ENCODE measurements at regions not wholly inside any gene's neighbourhood (a gene's known extent, or its start where the extent isn't known, plus 50 kb on each side); places are given as distances from the start of the nearest gene placed in this dataset.
A peak's percentile ranks its signal among the peaks of the same experiment; 100 is the strongest.
"Not testable (repeated sequence)": the region's sequence is repeated elsewhere in the genome, so short reads cannot be mapped to it uniquely, and the experiment has no call there.

GRCh38 chr13:110989331-110989730, 74.5 kb upstream of the ANKRD10 start:
- Mint-ChIP-seq H3K4me3 (no peak overlapping the region), H3K9me3 (no peaks in the 10 kb centered on the region), H3K27me3 (peaks cover 40% of the 10 kb centered on the region), H3K4me1 (no peaks in the 10 kb centered on the region), H3K27ac (no peak overlapping the region), H3K36me3 (ENCODE audit: low read depth) (no peaks in the 10 kb centered on the region)
- ChIA-PET POLR2A (no interaction called here), CTCF (no interaction called here)
- no peak for DNase-seq

- H3K9me3 Mint-ChIP-seq, result no peaks in the 10 kb centered on the region
- ChIA-PET CTCF (interaction anchor here (0.9 to 1.0 kb wide), 2 partner anchors 21 to 83 kb away, joined by 3 read pairs; no protein-coding TSS in a partner anchor), POLR2A (interaction anchor here (1.3 kb wide), 1 partner anchor 25 kb away, joined by 4 read pairs; no protein-coding TSS in a partner anchor)
- no peak overlapping the region for H3K27ac Mint-ChIP-seq
- DNase-seq, result no peak
- peaks cover 54% of the 10 kb centered on the region for H3K27me3 Mint-ChIP-seq
- H3K4me3 Mint-ChIP-seq, result no peak overlapping the region
- H3K4me1 Mint-ChIP-seq, result no peaks in the 10 kb centered on the region
- H3K36me3 Mint-ChIP-seq (ENCODE audit: low read depth), result no peaks in the 10 kb centered on the region
Measured at GRCh38 chr13:110985541-110985940, 70.7 kb upstream of the ANKRD10 start.

GRCh38 chr13:110984798-110985197, 69.9 kb upstream of the ANKRD10 start:
- no peak overlapping the region for H3K27ac Mint-ChIP-seq
- POLR2A ChIA-PET, result interaction anchor here (1.3 kb wide), 1 partner anchor 26 kb away, joined by 4 read pairs; no protein-coding TSS in a partner anchor
- no peak overlapping the region for H3K4me3 Mint-ChIP-seq
- CTCF ChIA-PET, result interaction anchor here (1.0 kb wide), 1 partner anchor 83 kb away, joined by 3 read pairs; no protein-coding TSS in a partner anchor
- H3K9me3 Mint-ChIP-seq, result no peaks in the 10 kb centered on the region
- H3K36me3 Mint-ChIP-seq (ENCODE audit: low read depth), result no peaks in the 10 kb centered on the region
- no peak for DNase-seq
- peaks cover 56% of the 10 kb centered on the region for H3K27me3 Mint-ChIP-seq
- H3K4me1 Mint-ChIP-seq, result no peaks in the 10 kb centered on the region

GRCh38 chr13:110984381-110984780, 69.5 kb upstream of the ANKRD10 start:
- ChIA-PET POLR2A (no interaction called here), CTCF (no interaction called here)
- no peak for DNase-seq
- peaks cover 54% of the 10 kb centered on the region for H3K27me3 Mint-ChIP-seq
- H3K4me1 Mint-ChIP-seq, result no peaks in the 10 kb centered on the region
- no peaks in the 10 kb centered on the region for H3K36me3 Mint-ChIP-seq (ENCODE audit: low read depth)
- no peak overlapping the region for H3K27ac Mint-ChIP-seq
- no peaks in the 10 kb centered on the region for H3K9me3 Mint-ChIP-seq
- no peak overlapping the region for H3K4me3 Mint-ChIP-seq

DNA sequence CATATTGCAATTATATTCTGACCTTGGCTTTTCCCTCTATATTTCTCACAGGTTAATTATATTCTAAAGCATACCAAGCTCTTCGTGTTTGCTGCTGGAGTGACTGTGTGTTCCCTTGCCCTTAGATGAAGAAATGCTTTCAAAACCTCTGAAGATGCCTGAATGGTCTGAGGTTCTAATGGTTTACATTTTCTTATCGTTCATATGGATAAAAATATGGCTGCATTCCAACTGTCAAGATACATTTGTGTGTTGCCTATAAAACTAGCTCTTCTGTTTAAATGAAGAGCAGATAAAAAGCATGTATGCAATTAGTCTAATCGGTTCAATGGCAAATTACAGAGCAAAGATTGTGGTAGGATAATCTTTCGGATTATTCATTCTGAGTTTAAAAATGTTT, 68.4 kb upstream of the ANKRD10 start:
- ChIA-PET CTCF (no interaction called here), POLR2A (no interaction called here)
- Mint-ChIP-seq H3K4me1 (no peaks in the 10 kb centered on the region), H3K27ac (no peak overlapping the region), H3K4me3 (no peak overlapping the region), H3K9me3 (no peaks in the 10 kb centered on the region), H3K27me3 (peaks cover 61% of the 10 kb centered on the region), H3K36me3 (ENCODE audit: low read depth) (no peaks in the 10 kb centered on the region)
- DNase-seq, result no peak

- H3K4me3 Mint-ChIP-seq, result no peak overlapping the region
- POLR2A ChIA-PET, result no interaction called here
Measured at GRCh38 chr13:110981379-110981778, 66.5 kb upstream of the ANKRD10 start.

GRCh38 chr13:110980921-110981320, 66.1 kb upstream of the ANKRD10 start:
- Mint-ChIP-seq H3K27ac (no peak overlapping the region), H3K36me3 (ENCODE audit: low read depth) (peaks cover 11% of the 10 kb centered on the region), H3K27me3 (peaks cover 60% of the 10 kb centered on the region), H3K4me3 (no peak overlapping the region), H3K4me1 (no peaks in the 10 kb centered on the region), H3K9me3 (peaks cover 11% of the 10 kb centered on the region)
- no peak for DNase-seq
- CTCF ChIA-PET, result no interaction called here
- POLR2A ChIA-PET, result interaction anchor here (0.9 kb wide), 1 partner anchor 66 kb away, joined by 3 read pairs; the partner anchor contains the start of gene ANKRD10

More at GRCh38 chr13:110981379-110981778, 66.5 kb upstream of the ANKRD10 start:
- Mint-ChIP-seq H3K27ac (no peak overlapping the region), H3K36me3 (ENCODE audit: low read depth) (peaks cover 7% of the 10 kb centered on the region), H3K4me1 (no peaks in the 10 kb centered on the region), H3K27me3 (peaks cover 56% of the 10 kb centered on the region), H3K9me3 (peaks cover 11% of the 10 kb centered on the region)
- no peak for DNase-seq
- CTCF ChIA-PET, result no interaction called here

- H3K4me1 Mint-ChIP-seq, result not testable (repeated sequence)
Measured at GRCh38 chr13:110979149-110979548, 64.3 kb upstream of the ANKRD10 start.

GRCh38 chr13:110978390-110978789, 63.5 kb upstream of the ANKRD10 start:
- no peak overlapping the region for H3K4me3 Mint-ChIP-seq

More at GRCh38 chr13:110979149-110979548, 64.3 kb upstream of the ANKRD10 start:
- Mint-ChIP-seq H3K27me3 (peaks cover 62% of the 10 kb centered on the region), H3K9me3 (peaks cover 11% of the 10 kb centered on the region), H3K36me3 (ENCODE audit: low read depth) (peaks cover 21% of the 10 kb centered on the region)
- H3K4me3 Mint-ChIP-seq, POLR2A ChIA-PET, CTCF ChIA-PET, DNase-seq, H3K27ac Mint-ChIP-seq: not testable (repeated sequence)

DNA sequence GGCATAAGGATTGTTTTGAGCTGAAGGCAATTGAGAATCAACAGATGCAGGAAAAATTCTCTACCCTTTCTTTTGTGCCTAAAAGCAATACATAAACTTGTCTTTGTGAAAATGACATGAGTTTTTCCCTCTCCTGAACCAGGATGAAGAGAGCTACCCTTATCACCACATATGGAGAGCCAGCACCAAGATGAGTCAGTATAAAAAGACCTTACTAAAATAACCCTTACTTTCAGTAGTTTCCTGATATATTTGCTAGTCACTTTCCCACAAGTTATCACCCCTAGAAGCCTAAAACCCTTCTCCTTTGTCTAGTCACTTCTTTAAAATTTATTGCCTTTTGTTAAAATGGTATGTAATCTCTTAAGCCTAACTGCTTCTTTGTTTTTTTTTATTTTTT, 61.9 kb upstream of the ANKRD10 start:
- Mint-ChIP-seq H3K36me3 (ENCODE audit: low read depth) (peaks cover 33% of the 10 kb centered on the region), H3K27ac (no peak overlapping the region), H3K4me3 (no peak overlapping the region), H3K4me1 (no peaks in the 10 kb centered on the region), H3K9me3 (peaks cover 19% of the 10 kb centered on the region), H3K27me3 (peaks cover 65% of the 10 kb centered on the region)
- CTCF ChIA-PET, result interaction anchor here (1.3 kb wide), 1 partner anchor 91 kb away, joined by 3 read pairs; no protein-coding TSS in a partner anchor
- POLR2A ChIA-PET, result no interaction called here
- no peak for DNase-seq

More at GRCh38 chr13:110978390-110978789, 63.5 kb upstream of the ANKRD10 start:
- CTCF ChIA-PET, result no interaction called here
- H3K36me3 Mint-ChIP-seq (ENCODE audit: low read depth), result peaks cover 24% of the 10 kb centered on the region
- H3K4me1 Mint-ChIP-seq, result no peaks in the 10 kb centered on the region
- peaks cover 12% of the 10 kb centered on the region for H3K9me3 Mint-ChIP-seq
- DNase-seq, result no peak
- H3K27me3 Mint-ChIP-seq, result peaks cover 60% of the 10 kb centered on the region
- H3K27ac Mint-ChIP-seq, result no peak overlapping the region
- POLR2A ChIA-PET, result no interaction called here

- ChIA-PET POLR2A (no interaction called here), CTCF (no interaction called here)
- H3K9me3 Mint-ChIP-seq, result peaks cover 38% of the 10 kb centered on the region
- no peak overlapping the region for H3K4me3 Mint-ChIP-seq
- no peak for DNase-seq
- no peaks in the 10 kb centered on the region for H3K4me1 Mint-ChIP-seq
- peaks cover 49% of the 10 kb centered on the region for H3K27me3 Mint-ChIP-seq
- no peak overlapping the region for H3K27ac Mint-ChIP-seq
- peaks cover 48% of the 10 kb centered on the region for H3K36me3 Mint-ChIP-seq (ENCODE audit: low read depth)
Measured at GRCh38 chr13:110973007-110973700, 58.3 kb upstream of the ANKRD10 start.

DNA sequence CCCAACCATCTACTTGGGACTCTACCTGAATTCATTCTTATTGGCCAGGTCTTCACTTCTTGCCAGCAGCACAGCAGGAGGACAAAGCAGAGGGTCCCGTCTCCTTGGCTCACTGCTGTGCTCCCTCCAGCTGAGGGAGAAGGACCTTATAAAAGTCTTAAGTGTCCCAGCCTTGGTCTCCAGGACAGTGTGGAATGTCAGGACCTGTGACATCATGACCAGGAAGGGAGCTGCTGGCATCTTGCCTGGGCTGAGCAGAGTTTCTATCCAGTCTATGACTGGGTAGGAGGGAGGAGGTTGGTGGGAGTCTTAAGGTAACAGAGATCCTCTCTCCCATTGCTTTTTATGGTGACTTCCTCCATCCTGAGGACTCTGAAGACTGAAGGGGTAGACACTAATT, 56.6 kb upstream of the ANKRD10 start:
- H3K27me3 Mint-ChIP-seq, result peaks cover 40% of the 10 kb centered on the region
- peaks cover 58% of the 10 kb centered on the region for H3K36me3 Mint-ChIP-seq (ENCODE audit: low read depth)
- CTCF ChIA-PET, result no interaction called here
- H3K4me3 Mint-ChIP-seq, result no peak overlapping the region
- POLR2A ChIA-PET, result no interaction called here
- peaks cover 43% of the 10 kb centered on the region for H3K9me3 Mint-ChIP-seq
- peaks cover 10% of the 10 kb centered on the region for H3K4me1 Mint-ChIP-seq
- no peak for DNase-seq
- H3K27ac Mint-ChIP-seq, result no peak overlapping the region

DNA sequence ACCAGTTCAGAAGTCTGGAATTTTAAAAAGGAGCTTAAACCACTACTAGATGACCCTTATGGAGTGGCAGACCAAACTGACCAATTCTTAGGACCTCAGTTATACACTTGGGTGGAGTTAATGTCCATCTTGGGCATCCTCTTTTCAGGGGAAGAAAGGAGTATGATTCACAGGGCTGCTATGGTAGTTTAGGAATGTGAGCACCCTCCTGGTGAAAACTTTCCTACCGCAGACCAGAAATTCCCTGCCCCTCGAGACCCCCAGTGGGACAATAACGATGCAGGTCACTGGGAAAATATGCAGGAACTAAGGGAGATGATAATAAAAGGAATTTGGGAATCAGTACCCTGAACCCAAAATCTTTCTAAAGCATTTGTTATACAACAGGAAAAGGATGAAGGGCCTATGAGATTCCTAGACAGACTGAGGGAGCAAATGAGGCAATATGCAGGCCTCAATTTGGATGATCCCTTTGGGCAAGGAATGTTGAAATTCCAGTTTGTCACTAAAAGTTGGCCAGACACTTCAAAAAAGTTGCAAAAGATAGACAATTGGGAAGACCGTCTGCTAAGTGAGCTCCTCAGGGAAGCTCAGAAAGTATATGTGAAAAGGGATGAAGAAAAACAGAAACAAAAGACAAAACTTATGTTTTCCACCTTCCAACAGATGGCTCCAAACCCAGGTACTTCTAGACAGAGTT, 52.4 kb upstream of the ANKRD10 start:
- peaks cover 41% of the 10 kb centered on the region for H3K4me1 Mint-ChIP-seq
- DNase-seq, H3K4me3 Mint-ChIP-seq, POLR2A ChIA-PET: not testable (repeated sequence)
- CTCF ChIA-PET, result interaction anchor here (0.7 kb wide), 1 partner anchor 64 kb away, joined by 3 read pairs; no protein-coding TSS in a partner anchor
- H3K9me3 Mint-ChIP-seq, result peaks cover 68% of the 10 kb centered on the region
- H3K36me3 Mint-ChIP-seq (ENCODE audit: low read depth), result peaks cover 74% of the 10 kb centered on the region
- H3K27me3 Mint-ChIP-seq, result peaks cover 12% of the 10 kb centered on the region
- peak overlapping the region; percentile 67 for H3K27ac Mint-ChIP-seq

All from activated CD4-positive, alpha-beta memory T cell treated with anti-CD3 and anti-CD28 coated beads, Interleukin-2, amount 10 ng/mL, durations not matched to agents 7 days and 5 days (primary cell).